ENCODE measurements at regions not wholly inside any gene's neighbourhood (a gene's known extent, or its start where the extent isn't known, plus 50 kb on each side); places are given as distances from the start of the nearest gene placed in this dataset.
"Not testable (repeated sequence)": the region's sequence is repeated elsewhere in the genome, so short reads cannot be mapped to it uniquely, and the experiment has no call there.

GRCh38 chr13:88291731-88292130 is 620.6 kb downstream of the SLITRK5 start:
- peak; percentile 33 for DNase-seq
- intact Hi-C loops (cut with DNase I); ATAC-seq (ENCODE audit: poor library complexity): not testable (repeated sequence)

GRCh38 chr13:88294368-88294767 is 623.2 kb downstream of the SLITRK5 start:
- no peak for ATAC-seq (ENCODE audit: poor library complexity)
- DNase-seq, result no peak
- intact Hi-C loops (cut with DNase I), result no loop called here

- ATAC-seq (ENCODE audit: poor library complexity) (no peak), DNase-seq (no peak)
- intact Hi-C loops (cut with DNase I), result no loop called here
Measured at GRCh38 chr13:88303157-88303556, 632.0 kb downstream of the SLITRK5 start.

GRCh38 chr13:88303605-88304004 is 632.4 kb downstream of the SLITRK5 start:
- DNase-seq (no peak), ATAC-seq (ENCODE audit: poor library complexity) (no peak)
- intact Hi-C loops (cut with DNase I), result no loop called here

- ATAC-seq (ENCODE audit: poor library complexity) (no peak), DNase-seq (no peak)
- intact Hi-C loops (cut with DNase I), result no loop called here
Measured at GRCh38 chr13:88314496-88314895, 643.3 kb downstream of the SLITRK5 start.

- ATAC-seq (ENCODE audit: poor library complexity), result no peak
- intact Hi-C loops (cut with DNase I), result no loop called here
- DNase-seq, result no peak
Measured at GRCh38 chr13:88329066-88329465, 657.9 kb downstream of the SLITRK5 start.

- DNase-seq (no peak), ATAC-seq (ENCODE audit: poor library complexity) (no peak)
- intact Hi-C loops (cut with DNase I), result no loop called here
Measured at GRCh38 chr13:88339271-88339741, 668.1 kb downstream of the SLITRK5 start.

- DNase-seq, result no peak
Measured at GRCh38 chr13:88345171-88345847, 674.1 kb downstream of the SLITRK5 start.

GRCh38 chr13:88360761-88361160 is 689.6 kb downstream of the SLITRK5 start:
- no peak for DNase-seq
- no peak for ATAC-seq (ENCODE audit: poor library complexity)
- intact Hi-C loops (cut with DNase I), result no loop called here

More at GRCh38 chr13:88345171-88345847, 674.1 kb downstream of the SLITRK5 start:
- ATAC-seq (ENCODE audit: poor library complexity), result no peak
- intact Hi-C loops (cut with DNase I), result no loop called here

- DNase-seq (no peak), ATAC-seq (ENCODE audit: poor library complexity) (no peak)
- intact Hi-C loops (cut with DNase I), result no loop called here
Measured at GRCh38 chr13:88369866-88370265, 698.7 kb downstream of the SLITRK5 start.

- no peak for DNase-seq
- no peak for ATAC-seq (ENCODE audit: poor library complexity)
- intact Hi-C loops (cut with DNase I), result no loop called here
Measured at GRCh38 chr13:88376760-88377388, 705.7 kb downstream of the SLITRK5 start.

GRCh38 chr13:88377852-88378251 is 706.7 kb downstream of the SLITRK5 start:
- ATAC-seq (ENCODE audit: poor library complexity), result no peak
- intact Hi-C loops (cut with DNase I), result no loop called here
- DNase-seq, result no peak

- DNase-seq (no peak), ATAC-seq (ENCODE audit: poor library complexity) (no peak)
- intact Hi-C loops (cut with DNase I), result no loop called here
Measured at GRCh38 chr13:88384542-88384941, 713.4 kb downstream of the SLITRK5 start.

- ATAC-seq (ENCODE audit: poor library complexity) (no peak), DNase-seq (no peak)
- intact Hi-C loops (cut with DNase I), result no loop called here
Measured at GRCh38 chr13:88395804-88396203, 724.6 kb downstream of the SLITRK5 start.

- no peak for ATAC-seq (ENCODE audit: poor library complexity)
- intact Hi-C loops (cut with DNase I), result no loop called here
- no peak for DNase-seq
Measured at GRCh38 chr13:88411696-88412095, 740.5 kb downstream of the SLITRK5 start.

GRCh38 chr13:88417801-88418200 is 746.6 kb downstream of the SLITRK5 start:
- intact Hi-C loops (cut with DNase I), result no loop called here
- ATAC-seq (ENCODE audit: poor library complexity), result no peak
- DNase-seq, result no peak

- intact Hi-C loops (cut with DNase I), result no loop called here
- DNase-seq (no peak), ATAC-seq (ENCODE audit: poor library complexity) (no peak)
Measured at GRCh38 chr13:88424463-88424862, 753.3 kb downstream of the SLITRK5 start.

GRCh38 chr13:88426661-88427060 is 755.5 kb downstream of the SLITRK5 start:
- intact Hi-C loops (cut with DNase I), result no loop called here
- ATAC-seq (ENCODE audit: poor library complexity), result no peak

GRCh38 chr13:88429862-88430261 is 758.7 kb downstream of the SLITRK5 start:
- no peak for ATAC-seq (ENCODE audit: poor library complexity)
- DNase-seq, result no peak
- intact Hi-C loops (cut with DNase I), result no loop called here

More at GRCh38 chr13:88426661-88427060, 755.5 kb downstream of the SLITRK5 start:
- no peak for DNase-seq

GRCh38 chr13:88434953-88435352 is 763.8 kb downstream of the SLITRK5 start:
- ATAC-seq (ENCODE audit: poor library complexity), result no peak
- intact Hi-C loops (cut with DNase I), result no loop called here
- DNase-seq, result no peak

Data from Right ventricle myocardium superior (tissue), 1 donor.